ENCODE measurements at regions not wholly inside any gene's neighbourhood (a gene's known extent, or its start where the extent isn't known, plus 50 kb on each side); places are given as distances from the start of the nearest gene placed in this dataset.
"Not testable (repeated sequence)": the region's sequence is repeated elsewhere in the genome, so short reads cannot be mapped to it uniquely, and the experiment has no call there.

DNA sequence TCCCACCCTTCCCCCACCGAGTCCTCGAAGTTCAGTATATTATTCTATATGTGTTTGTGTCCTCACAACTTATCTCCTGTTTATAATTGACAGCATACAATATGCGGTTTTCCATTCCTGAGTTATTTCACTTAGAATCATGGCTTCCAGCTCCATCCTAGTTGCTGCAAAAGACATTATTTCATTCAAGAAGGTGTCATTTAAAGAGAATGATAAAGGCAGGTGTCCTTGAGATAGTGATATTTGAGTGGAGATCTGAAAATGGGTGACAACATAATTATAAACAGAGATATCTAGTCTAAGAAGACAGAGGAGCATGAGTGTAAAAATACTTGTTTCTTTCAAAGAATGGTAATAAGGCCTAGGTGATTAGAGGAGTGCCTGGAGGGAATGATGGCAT, 876.8 kb downstream of the SLC6A15 start:
- peaks cover 8% of the 10 kb centered on the region for H3K9me3 Mint-ChIP-seq
- H3K27ac Mint-ChIP-seq: no peak overlapping the region
- no peaks in the 10 kb centered on the region for H3K36me3 Mint-ChIP-seq (ENCODE audit: low read depth)
- no peaks in the 10 kb centered on the region for H3K4me1 Mint-ChIP-seq (ENCODE audit: low read depth)
- H3K4me3 Mint-ChIP-seq: no peak overlapping the region
- H3K27me3 Mint-ChIP-seq (ENCODE audit: insufficient read depth): no peaks in the 10 kb centered on the region; the same call in none of the 2 replicates
- TF ChIP-seq, protein P1, sequence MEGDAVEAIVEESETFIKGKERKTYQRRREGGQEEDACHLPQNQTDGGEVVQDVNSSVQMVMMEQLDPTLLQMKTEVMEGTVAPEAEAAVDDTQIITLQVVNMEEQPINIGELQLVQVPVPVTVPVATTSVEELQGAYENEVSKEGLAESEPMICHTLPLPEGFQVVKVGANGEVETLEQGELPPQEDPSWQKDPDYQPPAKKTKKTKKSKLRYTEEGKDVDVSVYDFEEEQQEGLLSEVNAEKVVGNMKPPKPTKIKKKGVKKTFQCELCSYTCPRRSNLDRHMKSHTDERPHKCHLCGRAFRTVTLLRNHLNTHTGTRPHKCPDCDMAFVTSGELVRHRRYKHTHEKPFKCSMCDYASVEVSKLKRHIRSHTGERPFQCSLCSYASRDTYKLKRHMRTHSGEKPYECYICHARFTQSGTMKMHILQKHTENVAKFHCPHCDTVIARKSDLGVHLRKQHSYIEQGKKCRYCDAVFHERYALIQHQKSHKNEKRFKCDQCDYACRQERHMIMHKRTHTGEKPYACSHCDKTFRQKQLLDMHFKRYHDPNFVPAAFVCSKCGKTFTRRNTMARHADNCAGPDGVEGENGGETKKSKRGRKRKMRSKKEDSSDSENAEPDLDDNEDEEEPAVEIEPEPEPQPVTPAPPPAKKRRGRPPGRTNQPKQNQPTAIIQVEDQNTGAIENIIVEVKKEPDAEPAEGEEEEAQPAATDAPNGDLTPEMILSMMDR (IDR thresholded peaks at IDR 0.05): no peak
- no peak for DNase-seq

DNA sequence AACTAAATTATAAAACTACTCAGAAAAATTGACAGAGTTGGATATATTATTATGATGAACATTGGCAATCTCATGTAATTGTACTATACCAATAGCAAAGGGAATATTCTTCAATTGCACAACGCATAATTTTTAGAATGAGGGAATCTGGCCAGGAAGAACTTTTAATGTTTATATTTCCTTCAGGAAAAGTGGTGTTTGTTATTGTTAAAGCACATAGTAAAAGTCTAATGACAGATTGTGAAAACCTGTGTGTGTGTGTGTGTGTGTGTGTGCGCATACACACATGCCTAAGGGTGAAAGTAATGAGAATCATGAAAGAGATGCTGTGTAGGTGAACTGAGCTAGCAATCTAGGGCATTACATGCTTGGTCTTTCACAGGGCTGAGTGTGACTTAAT, 877.7 kb downstream of the SLC6A15 start:
- Mint-ChIP-seq H3K36me3 (ENCODE audit: low read depth) (no peaks in the 10 kb centered on the region), H3K4me1 (ENCODE audit: low read depth) (no peaks in the 10 kb centered on the region), H3K4me3 (no peak overlapping the region), H3K27me3 (ENCODE audit: insufficient read depth) (no peaks in the 10 kb centered on the region; the same call in none of the 2 replicates), H3K9me3 (peaks cover 8% of the 10 kb centered on the region), H3K27ac (no peak overlapping the region)
- DNase-seq: no peak
- TF ChIP-seq, protein P1 (IDR thresholded peaks at IDR 0.05): no peak

DNA sequence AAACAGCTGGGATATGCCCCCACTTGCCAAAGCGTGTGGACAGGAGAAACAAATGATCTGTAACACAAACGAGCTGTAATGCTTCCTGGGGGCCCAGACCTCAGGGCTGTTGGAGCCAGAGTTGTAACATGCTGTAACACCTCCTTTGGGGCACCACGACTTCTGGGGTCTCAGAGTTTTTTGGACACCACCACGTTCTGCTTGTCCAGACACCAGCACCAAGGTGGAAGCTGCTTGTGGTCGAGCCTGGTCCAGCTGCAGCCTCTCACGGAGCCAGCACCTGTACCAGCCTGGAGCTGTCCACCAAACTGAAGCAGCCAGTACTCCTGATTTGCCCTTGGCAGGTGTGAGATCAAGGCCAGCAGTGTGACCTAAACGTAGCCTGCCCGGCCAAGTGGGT, 879.4 kb downstream of the SLC6A15 start:
- Mint-ChIP-seq H3K4me3 (no peak overlapping the region), H3K36me3 (ENCODE audit: low read depth) (no peaks in the 10 kb centered on the region), H3K4me1 (ENCODE audit: low read depth) (no peaks in the 10 kb centered on the region), H3K27me3 (ENCODE audit: insufficient read depth) (no peaks in the 10 kb centered on the region; the same call in none of the 2 replicates), H3K9me3 (peaks cover 8% of the 10 kb centered on the region), H3K27ac (no peak overlapping the region)
- TF ChIP-seq, protein P1 (IDR thresholded peaks at IDR 0.05): no peak
- no peak for DNase-seq

DNA sequence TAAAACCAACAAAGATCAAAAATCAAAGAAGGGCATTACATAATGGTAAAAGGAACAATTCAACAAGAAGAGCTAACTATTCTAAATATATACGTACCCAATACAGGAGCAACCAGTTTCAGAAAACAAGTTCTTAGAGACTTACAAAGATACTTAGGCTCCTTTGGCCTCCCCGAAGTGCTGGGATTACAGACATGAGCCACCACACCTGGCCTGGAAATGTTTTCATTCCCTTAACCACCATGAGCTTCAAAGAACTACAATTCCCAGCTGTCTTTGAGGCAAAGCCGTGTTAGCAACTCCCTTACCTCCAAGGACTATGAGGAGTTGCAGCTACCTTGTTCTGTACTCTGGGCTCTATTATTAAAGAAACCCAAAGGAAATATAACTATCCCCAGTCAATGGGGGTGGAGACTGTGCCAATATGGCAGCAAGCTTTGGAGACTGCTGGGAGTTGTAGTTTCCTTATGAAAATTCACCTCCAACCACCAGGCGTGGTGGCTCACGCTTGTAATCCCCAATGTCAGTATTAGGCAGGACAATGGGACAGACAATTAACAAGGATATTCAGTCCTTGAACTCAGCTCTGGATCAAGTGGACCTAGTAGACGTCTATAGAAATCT, 893.9 kb downstream of the SLC6A15 start:
- H3K36me3 Mint-ChIP-seq (ENCODE audit: low read depth); H3K27ac Mint-ChIP-seq; H3K4me3 Mint-ChIP-seq; DNase-seq; H3K4me1 Mint-ChIP-seq (ENCODE audit: low read depth); H3K27me3 Mint-ChIP-seq (ENCODE audit: insufficient read depth): not testable (repeated sequence)
- H3K9me3 Mint-ChIP-seq: peaks cover 15% of the 10 kb centered on the region

DNA sequence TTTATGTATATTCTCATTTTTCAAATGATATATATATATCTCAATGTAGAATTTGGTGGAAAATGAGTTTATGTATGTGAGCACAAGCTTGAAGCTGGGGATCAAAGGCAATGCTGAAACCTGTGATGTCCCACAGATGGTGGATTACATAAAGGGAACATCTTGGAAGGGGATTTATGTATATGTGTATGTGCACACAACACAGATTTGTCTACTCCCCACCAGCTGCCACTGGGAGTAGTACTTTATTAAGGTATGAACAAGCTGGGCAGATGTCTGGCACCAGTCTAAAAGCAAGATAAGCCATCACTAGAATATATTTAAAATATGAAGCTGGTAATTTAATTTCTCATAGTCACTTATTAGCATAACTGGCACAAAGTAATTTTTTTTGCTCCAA, 895.6 kb downstream of the SLC6A15 start:
- DNase-seq: no peak
- Mint-ChIP-seq H3K4me3 (no peak overlapping the region), H3K27me3 (ENCODE audit: insufficient read depth) (no peaks in the 10 kb centered on the region; the same call in 1 of the 2 replicates), H3K4me1 (ENCODE audit: low read depth) (no peaks in the 10 kb centered on the region), H3K27ac (no peak overlapping the region), H3K9me3 (peaks cover 25% of the 10 kb centered on the region), H3K36me3 (ENCODE audit: low read depth) (no peaks in the 10 kb centered on the region)
- TF ChIP-seq, protein P1 (IDR thresholded peaks at IDR 0.05): no peak

DNA sequence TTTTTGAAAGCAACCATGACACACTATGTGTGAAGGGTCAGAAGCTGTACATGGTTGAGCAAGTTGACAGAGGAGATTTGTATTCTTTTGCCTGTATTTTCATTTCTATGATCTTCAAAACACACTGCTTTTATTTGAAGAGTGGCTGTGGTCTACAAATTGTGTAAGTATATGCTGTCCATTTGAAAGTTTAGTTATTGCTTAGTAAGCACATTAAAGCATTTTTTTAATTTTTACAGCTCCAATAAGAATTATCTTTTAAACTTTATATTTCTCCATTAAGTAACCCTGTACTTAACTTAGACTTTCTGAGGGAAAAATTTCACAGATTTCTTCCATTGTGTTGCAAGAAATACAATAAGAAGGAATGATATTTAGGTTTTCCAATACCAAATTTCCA, 915.2 kb downstream of the SLC6A15 start:
- Mint-ChIP-seq H3K4me3 (no peak overlapping the region), H3K36me3 (ENCODE audit: low read depth) (no peaks in the 10 kb centered on the region), H3K27ac (no peak overlapping the region), H3K9me3 (no peaks in the 10 kb centered on the region), H3K4me1 (ENCODE audit: low read depth) (no peaks in the 10 kb centered on the region), H3K27me3 (ENCODE audit: insufficient read depth) (no peaks in the 10 kb centered on the region)
- no peak for DNase-seq
- TF ChIP-seq, protein P1 (IDR thresholded peaks at IDR 0.05): no peak

Data from HFFc6 (cell line).